AG08395 (cell line): ENCODE measurements at regions not wholly inside any gene's neighbourhood (a gene's known extent, or its start where the extent isn't known, plus 50 kb on each side); places are given as distances from the start of the nearest gene placed in this dataset.

ENCODE experiments used
- DNase-seq: peaks from one replicate; pipeline ENCODE4 v3.0.0; 2012; ENCODE audit warnings: mixed read lengths, low spot score

- no peak for DNase-seq
These were observed 101.3 kb upstream of the ATP11B start for GRCh38 chr3:182692021-182692420.

GRCh38 chr3:182692695-182693094 lies 100.6 kb upstream of the ATP11B start:
- DNase-seq: no peak

GRCh38 chr3:182693723-182694122 lies 99.6 kb upstream of the ATP11B start:
- DNase-seq: no peak

GRCh38 chr3:182696916-182697315 lies 96.4 kb upstream of the ATP11B start:
- DNase-seq: no peak

GRCh38 chr3:182697345-182697919 lies 95.9 kb upstream of the ATP11B start:
- DNase-seq: no peak

- no peak for DNase-seq
These were observed 95.2 kb upstream of the ATP11B start for GRCh38 chr3:182698078-182698477.

GRCh38 chr3:182699550-182700170 lies 93.6 kb upstream of the ATP11B start:
- no peak for DNase-seq

GRCh38 chr3:182702216-182702615 lies 91.1 kb upstream of the ATP11B start:
- DNase-seq: no peak

GRCh38 chr3:182703233-182703632 lies 90.1 kb upstream of the ATP11B start:
- DNase-seq: no peak

- no peak for DNase-seq
These were observed 88.4 kb upstream of the ATP11B start for GRCh38 chr3:182704926-182705325.

- no peak for DNase-seq
These were observed 84.5 kb upstream of the ATP11B start for GRCh38 chr3:182708810-182709209.

- DNase-seq: no peak
These were observed 84.0 kb upstream of the ATP11B start for GRCh38 chr3:182709306-182709705.

- peak; percentile 47 for DNase-seq
These were observed 82.6 kb upstream of the ATP11B start for GRCh38 chr3:182710557-182711157.

- no peak for DNase-seq
These were observed 82.0 kb upstream of the ATP11B start for GRCh38 chr3:182711261-182711683.

GRCh38 chr3:182711853-182712252 lies 81.5 kb upstream of the ATP11B start:
- no peak for DNase-seq

- DNase-seq: no peak
These were observed 80.2 kb upstream of the ATP11B start for GRCh38 chr3:182713111-182713510.

GRCh38 chr3:182713743-182714517 lies 79.4 kb upstream of the ATP11B start:
- peak; percentile 71 for DNase-seq

GRCh38 chr3:182715006-182715405 lies 78.3 kb upstream of the ATP11B start:
- DNase-seq: no peak

GRCh38 chr3:182716114-182716688 lies 77.1 kb upstream of the ATP11B start:
- no peak for DNase-seq

- no peak for DNase-seq
These were observed 76.1 kb upstream of the ATP11B start for GRCh38 chr3:182717216-182717615.

GRCh38 chr3:182722907-182723306 lies 70.4 kb upstream of the ATP11B start:
- DNase-seq: no peak

- no peak for DNase-seq
These were observed 69.7 kb upstream of the ATP11B start for GRCh38 chr3:182723596-182723995.
